ENCODE measurements at regions not wholly inside any gene's neighbourhood (a gene's known extent, or its start where the extent isn't known, plus 50 kb on each side); places are given as distances from the start of the nearest gene placed in this dataset.

DNA sequence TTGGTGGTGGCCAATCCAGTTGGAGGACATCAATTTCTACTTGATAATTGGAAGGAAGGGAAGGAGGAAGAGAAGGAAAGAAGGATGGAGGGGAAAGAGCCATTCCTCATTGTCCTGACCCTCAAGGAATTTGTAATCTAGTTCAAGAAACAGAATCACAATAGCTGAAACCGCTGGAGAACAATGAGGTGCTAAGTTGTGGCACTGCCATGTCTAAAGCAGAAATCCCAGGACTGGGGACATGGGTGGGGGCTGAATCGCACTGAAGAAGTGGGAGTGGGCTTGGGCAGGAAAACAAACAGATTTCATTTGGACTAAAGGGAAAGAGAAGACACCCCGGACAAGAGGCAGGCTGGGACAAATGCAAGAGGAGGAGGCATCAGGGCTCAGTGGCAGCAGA lies 183.6 kb downstream of the UACA start:
- TF ChIP-seq, protein P1, sequence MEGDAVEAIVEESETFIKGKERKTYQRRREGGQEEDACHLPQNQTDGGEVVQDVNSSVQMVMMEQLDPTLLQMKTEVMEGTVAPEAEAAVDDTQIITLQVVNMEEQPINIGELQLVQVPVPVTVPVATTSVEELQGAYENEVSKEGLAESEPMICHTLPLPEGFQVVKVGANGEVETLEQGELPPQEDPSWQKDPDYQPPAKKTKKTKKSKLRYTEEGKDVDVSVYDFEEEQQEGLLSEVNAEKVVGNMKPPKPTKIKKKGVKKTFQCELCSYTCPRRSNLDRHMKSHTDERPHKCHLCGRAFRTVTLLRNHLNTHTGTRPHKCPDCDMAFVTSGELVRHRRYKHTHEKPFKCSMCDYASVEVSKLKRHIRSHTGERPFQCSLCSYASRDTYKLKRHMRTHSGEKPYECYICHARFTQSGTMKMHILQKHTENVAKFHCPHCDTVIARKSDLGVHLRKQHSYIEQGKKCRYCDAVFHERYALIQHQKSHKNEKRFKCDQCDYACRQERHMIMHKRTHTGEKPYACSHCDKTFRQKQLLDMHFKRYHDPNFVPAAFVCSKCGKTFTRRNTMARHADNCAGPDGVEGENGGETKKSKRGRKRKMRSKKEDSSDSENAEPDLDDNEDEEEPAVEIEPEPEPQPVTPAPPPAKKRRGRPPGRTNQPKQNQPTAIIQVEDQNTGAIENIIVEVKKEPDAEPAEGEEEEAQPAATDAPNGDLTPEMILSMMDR (IDR thresholded peaks at IDR 0.05): no peak
- TF ChIP-seq POLR2A (IDR thresholded peaks at IDR 0.05; ENCODE audit: low read depth): no peak
